Sigmoid colon (tissue), 3 donors: ENCODE measurements at regions not wholly inside any gene's neighbourhood (a gene's known extent, or its start where the extent isn't known, plus 50 kb on each side); places are given as distances from the start of the nearest gene placed in this dataset.

ENCODE experiments used
- POLR2A ChIP-seq, 2 donors: fragments of 450-650 bp; IDR thresholded peaks; one replicate each; pipeline ENCODE4 v1.6.1; 2016; ENCODE audit warnings: antibody characterized with exemption in 2 of 2, mild to moderate bottlenecking in 2 of 2, moderate library complexity in 2 of 2
- TF ChIP-seq, protein P1 (sequence below), 4 experiments: fragments of 450-650 bp in 3 of 4; fragments of 200-600 bp in 1 of 4; IDR thresholded peaks; one replicate each; pipeline ENCODE4 v1.5.1; 2016 to 2019; ENCODE audit warnings: antibody characterized with exemption in 4 of 4, mild to moderate bottlenecking in 3 of 4, moderate library complexity in 2 of 4

DNA sequence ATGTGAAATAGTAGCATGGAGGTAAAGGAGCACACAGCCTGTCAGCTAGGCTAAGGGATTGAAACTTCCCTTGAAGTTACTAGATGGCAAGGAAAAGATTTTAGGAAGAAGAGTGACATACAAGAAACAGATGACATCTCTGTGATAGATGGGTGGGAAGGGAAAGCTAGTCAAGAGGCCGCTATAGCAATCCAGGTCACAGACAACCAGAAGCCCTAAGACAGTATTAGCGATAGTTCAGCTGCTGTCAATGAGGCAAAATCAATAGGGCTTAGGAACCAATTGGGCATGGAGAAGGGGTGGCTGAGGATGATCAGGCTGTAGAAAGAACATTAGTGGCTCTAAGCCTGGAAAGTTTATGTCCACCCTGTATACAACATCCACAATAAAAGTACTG lies 111.1 kb downstream of the GLUL start:
- TF ChIP-seq, protein P1, sequence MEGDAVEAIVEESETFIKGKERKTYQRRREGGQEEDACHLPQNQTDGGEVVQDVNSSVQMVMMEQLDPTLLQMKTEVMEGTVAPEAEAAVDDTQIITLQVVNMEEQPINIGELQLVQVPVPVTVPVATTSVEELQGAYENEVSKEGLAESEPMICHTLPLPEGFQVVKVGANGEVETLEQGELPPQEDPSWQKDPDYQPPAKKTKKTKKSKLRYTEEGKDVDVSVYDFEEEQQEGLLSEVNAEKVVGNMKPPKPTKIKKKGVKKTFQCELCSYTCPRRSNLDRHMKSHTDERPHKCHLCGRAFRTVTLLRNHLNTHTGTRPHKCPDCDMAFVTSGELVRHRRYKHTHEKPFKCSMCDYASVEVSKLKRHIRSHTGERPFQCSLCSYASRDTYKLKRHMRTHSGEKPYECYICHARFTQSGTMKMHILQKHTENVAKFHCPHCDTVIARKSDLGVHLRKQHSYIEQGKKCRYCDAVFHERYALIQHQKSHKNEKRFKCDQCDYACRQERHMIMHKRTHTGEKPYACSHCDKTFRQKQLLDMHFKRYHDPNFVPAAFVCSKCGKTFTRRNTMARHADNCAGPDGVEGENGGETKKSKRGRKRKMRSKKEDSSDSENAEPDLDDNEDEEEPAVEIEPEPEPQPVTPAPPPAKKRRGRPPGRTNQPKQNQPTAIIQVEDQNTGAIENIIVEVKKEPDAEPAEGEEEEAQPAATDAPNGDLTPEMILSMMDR (IDR thresholded peaks at IDR 0.05) = no peak
- no peak for TF ChIP-seq POLR2A (IDR thresholded peaks at IDR 0.05)
